HG02973 (cell line): ENCODE measurements at regions not wholly inside any gene's neighbourhood (a gene's known extent, or its start where the extent isn't known, plus 50 kb on each side); places are given as distances from the start of the nearest gene placed in this dataset.
"Not testable (repeated sequence)": the region's sequence is repeated elsewhere in the genome, so short reads cannot be mapped to it uniquely, and the experiment has no call there.

Source experiments
- ATAC-seq: cut with Tn5 transposase; IDR thresholded peaks from one replicate; pipeline ENCODE4 v1.9.1; 2021; ENCODE audit warnings: moderate library complexity; ENCODE audit not compliant: unreplicated experiment

DNA sequence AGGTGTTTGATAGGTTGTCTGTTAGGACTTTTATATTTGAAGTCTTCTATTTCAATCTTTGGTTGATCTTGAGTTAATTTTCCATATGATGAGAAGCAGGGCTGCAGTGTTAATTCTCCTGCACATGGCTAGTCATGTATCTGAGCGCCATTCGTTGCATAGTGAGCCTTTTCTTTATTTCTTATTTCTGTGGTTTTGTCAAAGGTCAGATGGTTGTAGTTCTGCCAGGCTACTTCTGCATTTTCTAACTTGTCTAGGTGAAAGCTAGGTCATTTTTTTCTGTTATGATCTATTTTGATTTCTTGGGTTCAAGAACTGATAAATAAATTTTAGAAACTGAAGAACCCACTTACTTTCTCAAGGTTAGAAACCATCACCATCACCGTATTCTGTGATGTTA, 56.7 kb downstream of the CCDC74A start:
- no peak for ATAC-seq

DNA sequence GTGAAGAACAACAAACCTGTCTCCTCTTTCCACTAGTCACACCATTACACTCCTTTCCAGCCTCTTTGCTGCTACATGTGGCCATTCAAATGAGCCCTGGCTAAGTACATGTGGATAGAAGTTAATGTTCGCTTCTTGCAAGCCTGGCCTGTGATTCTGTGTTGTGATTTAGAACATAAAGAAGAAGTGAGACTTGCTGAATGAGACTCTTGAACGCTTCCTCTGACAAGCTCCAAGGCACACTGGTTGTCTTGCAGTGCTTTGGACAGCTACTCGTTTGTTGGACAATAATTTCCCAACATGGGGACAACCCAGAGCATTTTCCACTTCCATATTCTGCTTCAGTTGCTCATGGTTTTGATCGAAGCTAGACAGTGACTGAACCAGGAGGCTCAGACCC, 57.3 kb downstream of the CCDC74A start:
- no peak for ATAC-seq

DNA sequence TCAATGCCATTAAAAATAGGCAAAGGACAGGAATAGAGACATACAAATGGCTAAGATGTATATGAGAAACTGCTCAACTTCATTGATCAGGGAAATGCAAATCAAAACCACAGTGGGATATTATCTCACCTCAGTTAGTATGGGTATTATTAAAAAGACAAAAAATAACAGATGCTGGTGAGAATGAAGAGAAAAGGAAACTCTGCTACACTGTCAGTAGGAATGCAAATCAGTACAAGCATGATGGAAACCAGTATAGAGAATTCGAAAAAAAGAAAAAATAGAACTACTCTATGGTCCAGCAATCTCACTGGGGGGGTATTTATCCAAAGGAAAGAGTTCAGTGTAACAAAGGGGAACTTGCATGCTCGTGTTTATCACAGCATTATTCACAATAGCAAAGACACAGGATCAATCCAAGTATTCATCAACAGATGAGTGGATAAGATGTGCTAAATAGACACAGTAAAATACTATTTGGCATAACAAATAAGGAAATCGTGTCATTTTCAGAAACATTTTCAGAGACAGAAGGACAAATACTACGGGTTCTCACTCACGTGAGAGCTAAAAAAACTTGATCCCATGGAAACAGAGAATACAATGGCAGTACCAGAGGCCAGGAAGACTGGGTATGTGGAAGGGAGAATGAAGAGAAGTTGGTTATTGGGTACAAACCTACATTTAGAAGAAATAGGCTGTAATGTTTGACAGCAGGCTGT, 60.6 kb downstream of the CCDC74A start:
- peak; percentile 76 for ATAC-seq

DNA sequence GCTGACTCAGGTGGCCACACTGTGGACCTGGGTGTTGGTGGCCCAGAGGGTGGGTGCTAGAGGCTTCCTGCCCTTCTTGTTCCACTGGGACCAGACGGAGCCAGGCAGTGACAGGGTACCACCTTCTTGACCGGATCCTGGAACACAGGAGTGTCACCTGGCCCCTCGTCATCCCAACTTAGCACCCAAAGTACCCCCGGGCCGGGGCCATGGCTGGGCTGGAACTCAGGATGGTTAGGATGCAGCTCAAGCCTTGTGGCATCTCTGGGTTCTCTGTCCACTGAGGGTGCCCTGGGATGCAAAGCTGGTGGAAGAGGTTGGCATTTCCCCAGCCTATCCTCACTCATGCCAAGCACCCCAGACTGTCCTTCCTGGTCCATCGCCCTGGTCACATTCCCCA, 61.4 kb downstream of the CCDC74A start:
- ATAC-seq: not testable (repeated sequence)

DNA sequence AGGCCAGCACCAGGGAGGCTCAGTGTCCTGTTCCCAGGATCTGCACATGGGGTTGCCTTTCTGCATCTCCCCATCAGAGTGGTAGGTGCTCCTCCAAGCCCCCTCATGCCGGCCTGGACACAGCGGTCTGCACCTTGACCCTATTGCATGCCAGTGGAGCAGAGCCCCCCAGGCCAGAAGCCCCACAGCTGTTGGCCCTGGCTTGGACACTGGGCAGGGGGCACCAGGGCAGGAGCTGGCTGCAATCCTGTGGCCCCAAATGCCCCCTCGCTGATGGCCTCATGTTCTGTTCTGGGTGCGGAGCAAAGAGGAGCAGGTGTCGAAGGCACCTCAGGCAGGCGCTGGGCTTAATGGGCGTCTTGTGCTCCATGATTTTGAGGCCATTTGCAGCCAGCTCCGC, 62.7 kb downstream of the CCDC74A start:
- ATAC-seq: no peak

DNA sequence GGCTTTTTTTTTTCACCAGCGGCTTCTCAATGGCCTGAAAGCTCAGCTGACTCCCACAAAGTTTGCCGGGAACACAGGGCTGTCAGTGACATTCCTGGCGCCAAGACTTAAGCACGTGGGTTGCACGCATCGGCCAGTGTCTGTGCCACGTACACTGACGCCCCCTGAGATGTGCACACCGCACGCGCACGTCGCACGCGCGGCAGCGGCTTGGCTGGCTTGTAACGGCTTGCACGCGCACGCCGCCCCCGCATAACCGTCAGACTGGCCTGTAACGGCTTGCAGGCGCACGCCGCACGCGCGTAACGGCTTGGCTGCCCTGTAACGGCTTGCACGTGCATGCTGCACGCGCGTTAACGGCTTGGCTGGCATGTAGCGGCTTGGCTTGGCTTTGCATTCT, 63.2 kb downstream of the CCDC74A start:
- ATAC-seq: no peak

DNA sequence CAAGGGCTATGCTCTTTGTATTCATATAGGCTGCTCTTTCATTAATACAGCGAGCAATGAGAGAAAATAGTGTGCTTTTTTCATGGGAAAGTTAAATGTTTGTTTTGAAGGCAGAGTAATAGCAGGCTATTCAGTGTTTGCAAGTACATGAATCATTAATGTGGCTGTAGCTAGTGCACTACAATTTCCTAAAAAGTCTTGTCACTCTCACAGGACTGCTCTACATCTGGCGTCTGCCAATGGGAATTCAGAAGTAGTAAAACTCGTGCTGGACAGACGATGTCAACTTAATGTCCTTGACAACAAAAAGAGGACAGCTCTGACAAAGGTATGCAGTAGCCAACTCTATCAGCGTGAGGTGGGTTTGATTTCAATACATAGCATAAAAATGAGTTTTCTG, 68.9 kb downstream of the CCDC74A start:
- ATAC-seq: not testable (repeated sequence)

DNA sequence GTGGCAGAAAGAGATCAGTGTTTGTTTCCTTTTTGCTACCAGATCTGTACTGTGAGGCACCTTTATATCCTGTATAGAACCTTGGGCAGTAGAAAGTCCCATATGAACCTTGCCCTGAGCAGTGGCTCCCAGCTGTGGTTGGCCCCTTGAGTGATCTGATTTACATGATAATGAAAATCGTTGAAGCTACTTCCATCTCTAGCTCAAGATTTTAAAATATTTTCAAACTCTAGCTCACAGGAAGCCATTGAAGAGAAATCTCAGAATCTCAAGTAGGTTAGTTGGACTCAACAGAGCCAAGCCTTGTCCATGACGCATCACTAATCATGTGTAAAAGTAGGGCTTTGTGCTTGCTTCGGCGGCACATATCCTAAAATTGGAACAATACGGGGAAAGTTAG, 74.8 kb downstream of the CCDC74A start:
- not testable (repeated sequence) for ATAC-seq

DNA sequence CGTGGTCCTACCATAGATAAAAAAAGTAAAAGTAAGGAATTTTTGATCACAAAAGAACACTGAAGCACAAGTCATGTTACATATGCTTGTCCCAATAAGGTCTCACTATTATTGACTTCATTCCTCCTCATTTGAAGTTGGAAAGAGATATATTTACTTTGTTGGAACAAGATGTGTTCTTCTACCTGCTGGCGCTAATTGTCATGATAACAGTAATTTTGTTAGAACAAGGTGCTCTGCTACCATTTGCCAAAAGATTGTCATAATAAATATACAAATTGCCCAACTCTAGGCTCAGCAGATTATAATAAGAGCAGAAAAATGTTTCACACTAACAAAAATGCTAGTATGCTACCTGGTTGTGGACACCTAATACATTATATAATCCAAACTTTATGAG, 77.0 kb downstream of the CCDC74A start:
- not testable (repeated sequence) for ATAC-seq

DNA sequence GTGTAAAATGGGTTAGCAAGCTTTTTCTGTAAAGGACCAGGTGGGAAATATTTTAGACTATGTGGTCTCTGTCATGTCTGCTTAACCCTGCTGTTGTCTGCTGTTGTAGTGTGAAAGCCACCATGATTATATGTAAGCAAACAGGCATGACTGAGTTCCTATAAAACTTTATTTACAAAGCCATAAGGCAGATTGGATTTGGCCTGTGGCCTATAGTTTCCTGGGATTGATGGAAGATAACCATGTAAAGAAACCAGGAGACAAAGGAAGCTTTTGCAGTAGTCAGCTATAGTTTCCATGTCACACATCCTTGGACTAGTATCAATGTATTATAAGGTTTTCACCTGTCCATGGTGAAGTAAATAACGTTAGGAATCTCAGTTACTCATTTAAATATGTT, 78.7 kb downstream of the CCDC74A start:
- ATAC-seq: not testable (repeated sequence)

DNA sequence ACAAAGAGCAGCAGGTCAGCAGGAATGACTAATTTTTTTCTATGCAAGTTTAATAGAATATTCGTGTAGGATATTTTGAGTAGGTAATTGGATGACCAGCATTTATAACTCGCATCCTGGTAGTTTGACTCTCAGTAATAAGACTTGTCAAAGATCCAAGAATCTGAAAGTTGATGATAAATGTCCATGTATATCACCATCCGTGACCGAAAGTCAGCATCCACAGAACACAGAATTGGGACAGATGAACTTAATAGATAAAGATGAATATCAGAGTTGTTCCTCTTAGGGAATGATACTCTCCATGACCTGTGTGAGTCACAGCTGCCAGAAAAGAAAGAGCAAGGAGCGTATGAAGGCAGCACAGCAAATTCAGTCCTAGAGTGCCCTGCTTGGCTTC, 79.4 kb downstream of the CCDC74A start:
- ATAC-seq: not testable (repeated sequence)

DNA sequence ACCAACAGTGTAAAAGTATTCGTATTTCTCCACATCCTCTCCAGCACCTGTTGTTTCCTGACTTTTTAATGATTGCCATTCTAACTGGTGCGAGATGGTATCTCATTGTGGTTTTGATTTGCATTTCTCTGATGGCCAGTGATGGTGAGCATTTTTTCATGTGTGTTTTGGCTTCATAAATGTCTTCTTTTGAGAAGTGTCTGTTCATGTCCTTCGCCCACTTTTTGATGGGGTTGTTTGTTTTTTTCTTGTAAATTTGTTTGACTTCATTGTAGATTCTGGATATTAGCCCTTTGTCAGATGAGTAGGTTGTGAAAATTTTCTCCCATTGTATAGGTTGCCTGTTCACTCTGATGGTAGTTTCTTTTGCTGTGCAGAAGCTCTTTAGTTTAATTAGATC, 86.9 kb downstream of the CCDC74A start:
- ATAC-seq: not testable (repeated sequence)

DNA sequence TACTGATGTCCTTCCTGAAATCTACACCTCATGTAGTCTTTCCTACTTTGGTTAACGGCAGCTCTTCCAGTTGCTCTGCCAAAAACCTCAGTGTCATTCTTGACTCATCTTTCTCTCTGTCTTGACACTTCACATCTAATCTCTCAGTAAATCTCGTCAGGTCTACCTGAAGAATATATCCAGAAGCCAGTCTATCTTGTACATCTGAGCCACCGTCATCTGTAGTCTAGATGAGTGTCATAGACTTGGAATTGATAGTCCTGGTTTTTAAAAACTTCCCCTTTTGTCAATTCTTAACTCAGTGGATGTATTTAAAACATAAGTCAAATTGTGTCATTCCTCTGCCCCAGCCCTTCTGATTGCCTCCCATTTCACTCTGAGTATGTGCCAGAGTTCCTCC, 90.6 kb downstream of the CCDC74A start:
- ATAC-seq: not testable (repeated sequence)

DNA sequence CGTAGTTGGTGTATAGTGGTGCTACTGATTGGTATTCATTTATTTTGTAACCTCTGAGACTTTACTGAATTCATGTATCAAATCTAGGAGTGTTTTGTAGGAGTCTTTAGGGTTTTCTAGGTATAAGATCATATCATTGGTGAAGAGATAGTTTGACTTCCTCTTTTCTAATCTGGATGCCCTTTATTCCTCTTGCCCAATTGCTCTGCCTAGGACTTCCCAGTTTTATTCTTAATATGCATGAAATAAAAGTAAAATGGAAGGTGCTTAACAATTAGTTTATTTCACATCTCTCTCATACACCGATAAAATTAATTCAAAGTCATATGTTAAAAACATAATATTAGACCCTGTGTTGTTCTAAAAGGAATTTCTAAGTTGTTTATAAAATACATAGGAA, 95.2 kb downstream of the CCDC74A start:
- ATAC-seq: not testable (repeated sequence)

DNA sequence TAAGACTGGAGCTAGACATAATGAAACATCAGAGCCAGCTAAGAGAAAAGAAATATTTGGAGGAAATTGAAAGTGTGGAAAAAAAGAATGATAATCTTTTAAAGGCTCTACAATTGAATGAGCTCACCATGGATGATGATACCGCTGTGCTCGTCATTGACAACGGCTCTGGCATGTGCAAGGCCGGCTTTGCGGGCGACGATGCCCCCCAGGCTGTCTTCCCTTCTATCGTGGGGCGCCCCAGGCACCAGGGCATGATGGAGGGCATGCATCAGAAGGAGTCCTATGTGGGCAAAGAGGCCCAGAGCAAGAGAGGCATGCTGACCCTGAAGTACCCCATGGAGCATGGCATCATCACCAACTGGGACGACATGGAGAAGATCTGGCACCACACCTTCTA, 98.3 kb downstream of the CCDC74A start:
- not testable (repeated sequence) for ATAC-seq

DNA sequence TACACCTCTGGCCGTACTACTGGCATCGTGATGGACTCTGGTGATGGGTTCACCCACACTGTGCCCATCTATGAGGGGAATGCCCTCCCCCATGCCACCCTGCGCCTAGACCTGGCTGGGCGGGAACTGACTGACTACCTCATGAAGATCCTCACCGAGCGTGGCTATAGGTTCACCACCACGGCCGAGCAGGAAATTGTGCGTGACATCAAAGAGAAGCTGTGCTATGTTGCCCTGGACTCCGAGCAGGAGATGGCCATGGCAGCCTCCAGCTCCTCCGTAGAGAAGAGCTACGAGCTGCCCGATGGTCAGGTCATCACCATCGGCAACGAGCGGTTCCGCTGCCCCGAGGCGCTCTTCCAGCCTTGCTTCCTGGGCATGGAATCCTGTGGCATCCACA, 98.9 kb downstream of the CCDC74A start:
- not testable (repeated sequence) for ATAC-seq

DNA sequence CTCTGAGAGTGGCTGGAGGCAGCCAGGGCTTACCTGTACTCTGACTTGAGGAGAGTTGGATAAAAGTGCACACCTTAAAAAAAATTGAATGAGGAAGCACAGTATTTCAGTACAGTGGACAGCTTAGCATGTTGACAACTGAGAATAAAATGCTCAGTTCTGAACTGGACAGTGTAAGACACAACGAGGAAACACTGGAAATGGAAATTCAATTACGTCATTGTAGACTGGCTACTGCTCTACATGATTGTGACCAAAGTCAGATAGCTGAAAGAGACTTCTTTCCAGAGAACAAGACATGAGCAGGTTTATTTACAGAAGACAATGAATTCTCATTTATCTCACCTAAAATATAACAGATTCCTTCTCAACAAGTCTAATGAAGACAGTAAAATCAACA, 100.1 kb downstream of the CCDC74A start:
- ATAC-seq: not testable (repeated sequence)

DNA sequence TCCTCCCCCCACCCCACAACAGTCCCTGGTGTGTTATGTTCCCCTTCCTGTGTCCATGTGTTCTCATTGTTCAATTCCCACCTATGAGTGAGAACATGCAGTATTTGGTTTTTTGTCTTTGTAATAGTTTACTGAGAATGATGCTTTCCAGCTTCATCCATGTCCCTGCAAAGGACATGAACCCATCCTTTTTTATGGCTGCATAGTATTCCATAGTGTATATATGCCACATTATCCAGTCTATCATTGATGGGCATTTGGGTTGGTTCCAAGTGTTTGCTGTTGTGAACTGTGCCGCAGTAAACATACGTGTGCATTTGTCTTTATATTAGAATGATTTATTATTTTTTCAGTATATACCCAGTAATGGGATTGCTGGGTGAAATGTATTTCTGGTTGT, 104.0 kb downstream of the CCDC74A start:
- ATAC-seq: not testable (repeated sequence)

DNA sequence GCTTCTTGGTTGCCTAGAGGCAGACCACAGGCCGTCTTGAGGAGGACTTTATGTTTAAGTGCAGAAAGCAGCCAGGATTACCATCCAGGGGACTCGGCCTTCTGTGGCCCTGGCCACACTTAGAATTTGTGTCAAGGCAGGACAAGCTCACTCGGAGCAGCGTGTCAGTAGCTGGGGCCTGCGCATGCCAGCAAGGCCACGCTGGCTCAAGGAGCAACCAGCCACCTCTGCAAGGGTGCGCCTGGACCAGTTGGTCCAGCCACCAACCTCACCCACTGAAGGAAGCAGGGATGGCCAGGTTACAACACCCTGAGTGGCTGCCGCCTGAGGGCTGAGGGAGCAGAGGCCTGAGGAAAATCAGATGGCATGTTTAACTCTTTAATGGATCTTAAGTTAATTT, 105.7 kb downstream of the CCDC74A start:
- not testable (repeated sequence) for ATAC-seq

DNA sequence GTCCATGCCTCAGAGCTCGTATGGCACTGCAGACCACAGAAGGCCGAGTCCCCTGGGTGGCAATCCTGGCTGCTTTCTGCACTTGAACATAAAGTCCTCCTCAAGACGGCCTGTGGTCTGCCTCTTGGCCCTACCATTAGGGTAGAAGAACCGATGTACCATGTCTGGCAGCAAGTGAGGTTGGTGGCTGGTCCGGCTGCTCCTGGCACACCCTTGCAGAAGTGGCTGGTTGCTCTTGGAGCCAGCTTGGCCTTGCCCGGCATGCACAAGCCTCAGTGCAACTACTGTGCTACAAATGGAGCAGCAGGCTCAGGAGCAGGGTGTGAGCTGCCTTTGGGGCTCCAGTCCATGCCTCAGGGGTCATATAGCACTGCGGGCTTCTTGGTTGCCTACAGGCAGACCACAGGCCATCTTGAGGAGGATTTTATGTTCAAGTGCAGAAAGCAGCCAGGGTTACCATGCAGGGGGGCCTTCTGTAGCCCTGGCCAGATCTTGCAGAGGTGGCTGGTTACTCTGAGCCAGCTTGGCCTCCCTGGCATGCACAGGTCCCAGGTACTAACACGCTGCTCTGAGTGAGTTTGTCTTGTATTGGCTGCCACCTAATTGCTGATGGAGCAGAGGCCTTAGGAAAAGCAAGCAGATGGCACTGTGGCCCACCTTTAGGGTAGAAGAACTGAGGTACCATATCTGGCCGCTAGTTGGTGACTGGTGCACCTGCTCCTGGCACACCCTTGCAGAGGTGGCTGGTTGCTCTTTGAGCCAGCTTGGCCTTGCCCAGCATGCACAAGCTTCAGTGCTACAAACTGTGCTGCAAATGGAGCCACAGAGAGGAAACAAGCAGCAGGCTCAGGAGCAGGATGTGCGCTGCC, 106.4 kb downstream of the CCDC74A start:
- not testable (repeated sequence) for ATAC-seq

DNA sequence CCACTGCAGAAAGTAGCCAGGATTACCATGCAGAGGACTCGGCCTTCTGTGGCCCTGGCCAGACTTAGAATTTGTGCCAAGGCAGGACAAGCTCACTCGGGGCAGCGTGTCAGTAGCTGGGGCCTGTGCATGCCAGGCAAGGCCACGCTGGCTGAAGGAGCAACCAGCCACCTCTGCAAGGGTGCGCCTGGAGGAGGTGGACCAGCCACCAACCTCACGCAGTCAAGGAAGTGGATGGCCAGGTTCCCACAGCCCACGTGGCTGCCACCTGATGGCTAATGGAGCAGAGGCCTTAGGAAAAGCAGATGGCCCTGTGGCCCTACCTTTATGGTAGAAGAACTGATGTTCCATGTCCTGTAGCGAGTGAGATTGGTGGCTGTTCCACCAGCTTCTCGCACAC, 107.9 kb downstream of the CCDC74A start:
- no peak for ATAC-seq

DNA sequence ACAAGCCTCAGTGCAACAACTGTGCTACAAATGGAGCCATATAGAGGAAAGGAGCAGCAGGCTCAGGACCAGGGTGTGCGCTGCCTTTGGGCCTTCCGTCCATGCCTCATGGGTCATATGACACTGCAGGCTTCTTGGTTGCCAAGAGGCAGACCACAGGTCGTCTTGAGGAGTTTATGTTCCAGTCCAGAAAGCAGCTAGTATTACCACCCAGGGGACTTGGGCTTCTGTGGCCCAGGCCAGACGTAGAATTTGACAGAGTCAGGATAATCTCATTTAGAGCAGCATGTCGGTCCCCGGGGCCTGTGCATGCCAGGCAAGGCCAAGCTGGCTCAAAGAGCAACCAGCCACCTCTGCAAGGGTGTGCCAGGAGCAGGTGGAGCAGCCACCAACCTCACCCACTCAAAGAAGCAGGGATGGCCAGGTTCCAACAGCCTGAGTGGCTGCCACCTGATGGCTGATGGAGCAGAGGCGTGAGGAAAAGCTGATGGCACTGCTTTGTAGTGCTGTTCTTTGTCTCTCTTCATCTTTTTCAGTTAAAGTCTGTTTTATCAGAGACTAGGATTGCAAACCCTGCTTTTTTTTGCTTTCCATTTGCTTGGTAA, 109.1 kb downstream of the CCDC74A start:
- not testable (repeated sequence) for ATAC-seq
